ENCODE measurements at regions not wholly inside any gene's neighbourhood (a gene's known extent, or its start where the extent isn't known, plus 50 kb on each side); places are given as distances from the start of the nearest gene placed in this dataset.

- Mint-ChIP-seq H3K27ac (no peak overlapping the region), H3K36me3 (ENCODE audit: low read depth) (no peaks in the 10 kb centered on the region), H3K4me3 (no peak overlapping the region), H3K9me3 (peaks cover 2% of the 10 kb centered on the region), H3K27me3 (ENCODE audit: low read depth) (peaks cover 12% of the 10 kb centered on the region), H3K4me1 (no peaks in the 10 kb centered on the region)
- no peak for TF ChIP-seq CTCF (IDR thresholded peaks at IDR 0.05; ENCODE audit: unreplicated experiment in 3 of 3)
These were observed 129.3 kb downstream of the BUD13 start for GRCh38 chr11:116643521-116643920.

GRCh38 chr11:116642902-116643301 is 129.9 kb downstream of the BUD13 start:
- Mint-ChIP-seq H3K4me3 (no peak overlapping the region), H3K9me3 (peaks cover 2% of the 10 kb centered on the region), H3K36me3 (ENCODE audit: low read depth) (no peaks in the 10 kb centered on the region), H3K4me1 (no peaks in the 10 kb centered on the region), H3K27ac (no peak overlapping the region), H3K27me3 (ENCODE audit: low read depth) (peaks cover 12% of the 10 kb centered on the region)
- no peak for TF ChIP-seq CTCF (IDR thresholded peaks at IDR 0.05; ENCODE audit: unreplicated experiment in 3 of 3)

GRCh38 chr11:116642481-116642880 is 130.3 kb downstream of the BUD13 start:
- Mint-ChIP-seq H3K9me3 (peaks cover 2% of the 10 kb centered on the region), H3K27ac (no peak overlapping the region), H3K4me3 (no peak overlapping the region), H3K36me3 (ENCODE audit: low read depth) (no peaks in the 10 kb centered on the region), H3K4me1 (no peaks in the 10 kb centered on the region), H3K27me3 (ENCODE audit: low read depth) (peaks cover 12% of the 10 kb centered on the region)
- TF ChIP-seq CTCF (IDR thresholded peaks at IDR 0.05; ENCODE audit: unreplicated experiment in 3 of 3) = no peak

- Mint-ChIP-seq H3K27ac (no peak overlapping the region), H3K4me1 (no peaks in the 10 kb centered on the region), H3K4me3 (no peak overlapping the region), H3K36me3 (ENCODE audit: low read depth) (no peaks in the 10 kb centered on the region), H3K9me3 (no peaks in the 10 kb centered on the region), H3K27me3 (ENCODE audit: low read depth) (peaks cover 16% of the 10 kb centered on the region)
- TF ChIP-seq CTCF (IDR thresholded peaks at IDR 0.05; ENCODE audit: unreplicated experiment in 3 of 3) = peak; percentile 80 to 84 (median 82)
These were observed 131.2 kb downstream of the BUD13 start for GRCh38 chr11:116641561-116642045.

- Mint-ChIP-seq H3K4me3 (no peak overlapping the region), H3K4me1 (no peaks in the 10 kb centered on the region), H3K27ac (no peak overlapping the region), H3K36me3 (ENCODE audit: low read depth) (no peaks in the 10 kb centered on the region), H3K9me3 (no peaks in the 10 kb centered on the region), H3K27me3 (ENCODE audit: low read depth) (peaks cover 16% of the 10 kb centered on the region)
- no peak for TF ChIP-seq CTCF (IDR thresholded peaks at IDR 0.05; ENCODE audit: unreplicated experiment in 3 of 3)
These were observed 132.0 kb downstream of the BUD13 start for GRCh38 chr11:116640641-116641402.

- H3K36me3 Mint-ChIP-seq (ENCODE audit: low read depth) = no peaks in the 10 kb centered on the region
- H3K27me3 Mint-ChIP-seq (ENCODE audit: low read depth) = peaks cover 14% of the 10 kb centered on the region
- no peaks in the 10 kb centered on the region for H3K9me3 Mint-ChIP-seq
- TF ChIP-seq CTCF (IDR thresholded peaks at IDR 0.05; ENCODE audit: unreplicated experiment in 3 of 3) = no peak
- H3K4me3 Mint-ChIP-seq = no peak overlapping the region
- no peak overlapping the region for H3K27ac Mint-ChIP-seq
- H3K4me1 Mint-ChIP-seq = no peaks in the 10 kb centered on the region
These were observed 134.3 kb downstream of the BUD13 start for GRCh38 chr11:116638463-116638862.
